ENCODE measurements at regions not wholly inside any gene's neighbourhood (a gene's known extent, or its start where the extent isn't known, plus 50 kb on each side); places are given as distances from the start of the nearest gene placed in this dataset.

DNA sequence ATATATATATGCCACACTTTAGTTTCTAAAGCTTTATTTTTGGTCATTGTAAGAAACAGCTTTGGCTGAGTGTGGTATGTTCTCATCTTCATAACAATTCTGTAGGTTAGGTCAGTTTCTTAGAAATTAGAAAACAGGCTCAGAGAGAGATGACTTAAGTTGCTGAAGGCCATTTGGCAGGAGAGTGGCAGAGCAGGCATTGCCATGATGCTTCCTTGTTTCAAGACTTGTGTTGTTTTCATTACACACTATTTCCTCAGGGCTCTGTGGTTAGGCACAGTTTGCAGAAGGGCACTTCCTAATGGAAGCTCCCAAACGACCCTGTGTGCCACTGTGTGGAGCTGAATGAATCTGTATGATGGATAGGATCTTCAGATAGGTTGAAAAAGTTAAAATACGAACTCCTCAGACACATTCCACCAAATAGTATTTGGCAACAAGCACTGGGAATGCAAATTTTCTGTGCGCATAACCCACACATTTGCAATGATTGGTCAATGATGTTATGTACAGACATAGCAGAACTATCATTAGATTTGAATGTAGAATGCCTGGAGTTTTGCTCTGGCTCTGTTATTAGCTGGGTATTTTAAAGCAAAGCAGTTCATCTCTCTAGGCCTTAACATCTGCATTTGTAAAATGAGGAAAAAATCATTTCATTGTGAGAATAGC is 274.3 kb upstream of the HS3ST1 start:
- TF ChIP-seq, protein P1, sequence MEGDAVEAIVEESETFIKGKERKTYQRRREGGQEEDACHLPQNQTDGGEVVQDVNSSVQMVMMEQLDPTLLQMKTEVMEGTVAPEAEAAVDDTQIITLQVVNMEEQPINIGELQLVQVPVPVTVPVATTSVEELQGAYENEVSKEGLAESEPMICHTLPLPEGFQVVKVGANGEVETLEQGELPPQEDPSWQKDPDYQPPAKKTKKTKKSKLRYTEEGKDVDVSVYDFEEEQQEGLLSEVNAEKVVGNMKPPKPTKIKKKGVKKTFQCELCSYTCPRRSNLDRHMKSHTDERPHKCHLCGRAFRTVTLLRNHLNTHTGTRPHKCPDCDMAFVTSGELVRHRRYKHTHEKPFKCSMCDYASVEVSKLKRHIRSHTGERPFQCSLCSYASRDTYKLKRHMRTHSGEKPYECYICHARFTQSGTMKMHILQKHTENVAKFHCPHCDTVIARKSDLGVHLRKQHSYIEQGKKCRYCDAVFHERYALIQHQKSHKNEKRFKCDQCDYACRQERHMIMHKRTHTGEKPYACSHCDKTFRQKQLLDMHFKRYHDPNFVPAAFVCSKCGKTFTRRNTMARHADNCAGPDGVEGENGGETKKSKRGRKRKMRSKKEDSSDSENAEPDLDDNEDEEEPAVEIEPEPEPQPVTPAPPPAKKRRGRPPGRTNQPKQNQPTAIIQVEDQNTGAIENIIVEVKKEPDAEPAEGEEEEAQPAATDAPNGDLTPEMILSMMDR (IDR thresholded peaks at IDR 0.05; ENCODE audit: low read length), result no peak
- no peak for TF ChIP-seq EZH2 (optimal IDR thresholded peaks at IDR 0.05; ENCODE audit: low read depth, low read length)
